HG03045 (cell line): ENCODE measurements at regions not wholly inside any gene's neighbourhood (a gene's known extent, or its start where the extent isn't known, plus 50 kb on each side); places are given as distances from the start of the nearest gene placed in this dataset.
"Not testable (repeated sequence)": the region's sequence is repeated elsewhere in the genome, so short reads cannot be mapped to it uniquely, and the experiment has no call there.

Experiments
- ATAC-seq: cut with Tn5 transposase; IDR thresholded peaks from one replicate; pipeline ENCODE4 v1.9.1; 2021; ENCODE audit warnings: mild to moderate bottlenecking, moderate library complexity; ENCODE audit not compliant: unreplicated experiment

DNA sequence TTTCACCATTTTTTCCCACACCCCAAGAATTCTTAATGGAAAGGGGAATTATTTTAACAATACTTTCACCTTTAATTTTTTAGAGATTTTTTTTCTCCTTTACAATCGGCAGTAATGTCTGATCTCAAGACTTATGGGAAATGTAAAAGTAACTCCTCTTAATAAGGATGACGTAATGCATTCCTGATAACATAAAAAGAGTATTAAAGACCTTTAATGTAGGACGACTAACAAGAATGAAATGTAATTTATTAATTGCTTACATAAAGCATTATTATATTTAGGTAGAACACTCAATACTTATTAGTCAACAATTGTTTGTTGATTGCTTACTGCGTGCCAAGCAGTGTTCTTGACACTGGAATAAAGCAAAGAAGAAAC, 416.8 kb upstream of the NAALADL2 start:
- ATAC-seq = no peak

DNA sequence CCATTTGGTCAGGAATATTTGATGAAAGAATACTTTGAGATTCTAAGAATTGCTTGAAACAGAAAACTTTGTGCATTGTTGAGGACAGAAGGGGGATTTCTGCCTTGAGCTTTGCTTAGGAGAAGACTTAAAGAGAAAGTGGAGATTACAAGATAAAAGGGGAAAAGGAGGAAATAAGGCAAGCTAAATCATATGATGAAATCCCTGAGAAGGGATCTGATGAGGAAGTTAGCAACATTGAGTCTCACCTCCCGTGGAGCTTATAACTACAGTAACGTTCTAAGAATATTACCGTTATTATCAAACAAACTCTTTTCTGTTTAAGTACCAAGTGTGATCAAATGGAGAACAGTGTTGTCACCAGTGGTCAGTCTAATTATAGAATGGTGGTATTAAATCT, 414.7 kb upstream of the NAALADL2 start:
- ATAC-seq = no peak

DNA sequence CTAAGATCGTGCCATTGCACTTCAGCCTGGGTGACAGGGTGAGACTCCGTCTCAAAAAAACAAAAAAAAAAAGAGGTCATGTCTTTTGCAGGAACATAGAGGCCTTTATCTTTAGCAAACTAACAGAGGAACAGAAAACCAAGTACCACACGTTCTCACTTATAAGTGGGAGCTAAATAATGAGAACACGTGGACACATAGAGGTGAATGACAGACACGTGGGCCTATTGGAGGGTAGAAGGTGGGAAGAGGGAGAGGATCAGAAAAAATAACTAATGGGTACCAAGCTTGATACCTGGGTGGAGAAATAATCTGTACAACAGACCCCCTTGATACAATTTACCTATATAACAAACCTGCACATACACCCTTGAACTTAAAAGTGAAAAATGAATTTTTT, 401.4 kb upstream of the NAALADL2 start:
- no peak for ATAC-seq

GRCh38 chr3:174460831-174461230, 398.3 kb upstream of the NAALADL2 start:
- no peak for ATAC-seq

DNA sequence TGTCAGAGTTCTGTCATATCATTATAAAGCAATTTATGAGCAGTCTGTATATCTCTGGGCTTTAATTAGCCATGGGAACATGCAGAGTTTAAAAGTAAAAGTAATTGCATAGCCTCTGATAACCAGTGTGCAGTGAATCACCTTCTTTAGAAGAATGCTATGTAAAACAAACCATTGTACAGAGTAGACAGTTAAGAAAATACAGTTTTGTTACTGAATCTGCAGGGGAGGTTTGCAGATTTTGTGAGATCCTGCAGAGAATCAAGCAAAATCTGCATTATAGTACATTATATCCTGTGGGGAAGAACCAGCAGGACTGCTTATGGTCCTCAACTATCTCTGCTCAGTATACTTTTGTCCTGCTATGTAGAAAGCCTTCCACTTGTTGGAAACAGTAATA, 396.2 kb upstream of the NAALADL2 start:
- ATAC-seq = no peak

GRCh38 chr3:174465177-174465576, 394.0 kb upstream of the NAALADL2 start:
- no peak for ATAC-seq

DNA sequence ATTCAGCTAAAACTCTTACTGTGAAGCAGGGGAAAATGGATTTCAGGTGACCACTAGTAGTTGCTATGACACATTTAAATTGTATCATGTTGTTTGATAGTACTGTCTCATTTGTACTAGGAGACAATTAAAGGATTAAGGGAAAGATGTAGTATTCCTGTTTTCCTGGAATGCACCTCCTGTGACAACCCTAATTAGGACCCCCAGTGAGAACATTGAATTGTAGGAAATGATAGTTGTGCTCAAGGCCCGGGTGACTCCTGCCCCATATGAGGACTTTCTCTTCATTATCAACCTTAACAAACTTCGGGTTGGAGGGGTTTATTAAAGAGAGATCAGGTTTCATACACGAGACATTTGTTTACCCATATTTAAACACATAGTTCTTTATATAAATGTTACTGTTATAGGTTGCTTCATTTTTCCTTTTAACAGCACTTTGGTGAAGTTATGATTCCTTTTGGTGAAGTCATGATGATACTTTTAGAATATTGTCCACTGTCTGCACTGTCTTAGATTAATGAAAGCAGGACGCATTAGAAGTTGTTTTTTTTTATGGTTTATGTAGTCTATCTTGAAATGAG, 392.6 kb upstream of the NAALADL2 start:
- no peak for ATAC-seq

- no peak for ATAC-seq
Measured at GRCh38 chr3:174477491-174477890, 381.6 kb upstream of the NAALADL2 start.

DNA sequence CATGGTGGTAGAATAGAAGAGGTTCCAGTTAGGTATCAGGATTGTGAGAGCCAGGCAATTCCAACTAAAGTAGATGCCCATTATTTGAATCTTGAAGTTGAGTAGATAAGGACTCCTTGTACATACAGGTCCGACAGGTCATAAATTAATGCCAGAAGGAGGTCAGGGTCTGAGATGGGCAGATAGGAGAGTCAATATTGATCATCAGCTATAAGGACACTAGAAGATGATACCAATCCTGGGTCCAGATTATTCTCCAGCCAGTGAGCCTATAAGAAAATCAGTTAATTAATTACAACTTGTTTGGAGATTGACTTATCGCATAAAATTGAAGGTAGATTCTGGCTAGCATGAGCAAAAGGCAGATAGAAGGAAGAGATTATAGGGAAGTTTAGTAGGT, 378.4 kb upstream of the NAALADL2 start:
- ATAC-seq = no peak

DNA sequence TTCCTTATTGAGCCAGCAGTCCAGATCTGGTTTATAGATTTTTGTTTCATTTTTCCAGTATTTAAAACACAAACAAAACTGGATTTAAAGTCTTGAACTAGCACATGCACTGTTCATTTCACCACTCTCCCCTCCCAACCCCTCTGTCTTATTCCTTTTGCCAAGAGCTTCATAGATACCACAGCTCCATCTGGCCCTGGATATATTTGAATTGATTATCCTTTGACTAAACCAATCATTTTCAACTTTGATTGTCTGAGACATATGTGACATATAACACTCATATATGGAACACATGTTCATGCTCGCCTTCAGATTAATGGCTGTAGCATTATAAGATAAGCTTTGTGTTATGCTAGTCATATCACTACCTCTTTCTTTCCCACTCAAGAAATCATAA, 376.6 kb upstream of the NAALADL2 start:
- no peak for ATAC-seq

DNA sequence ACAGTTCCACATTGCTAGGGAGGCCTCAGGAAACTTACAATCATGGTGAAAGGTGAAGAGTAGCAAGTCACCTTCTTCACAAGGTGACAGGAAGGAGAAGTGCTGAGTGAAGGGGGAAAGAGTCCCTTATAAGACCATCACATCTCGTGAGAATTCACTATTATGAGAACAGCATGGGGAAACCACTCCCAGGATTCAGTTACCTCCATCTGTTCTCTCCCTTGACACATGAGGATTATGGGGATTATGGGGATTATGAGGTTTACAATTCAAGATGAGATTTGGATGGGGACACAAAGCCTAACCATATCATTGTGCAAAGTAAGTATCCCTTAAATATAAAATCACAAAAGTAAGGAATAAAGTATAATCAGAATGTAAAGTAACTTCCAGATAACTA, 375.9 kb upstream of the NAALADL2 start:
- ATAC-seq = no peak

DNA sequence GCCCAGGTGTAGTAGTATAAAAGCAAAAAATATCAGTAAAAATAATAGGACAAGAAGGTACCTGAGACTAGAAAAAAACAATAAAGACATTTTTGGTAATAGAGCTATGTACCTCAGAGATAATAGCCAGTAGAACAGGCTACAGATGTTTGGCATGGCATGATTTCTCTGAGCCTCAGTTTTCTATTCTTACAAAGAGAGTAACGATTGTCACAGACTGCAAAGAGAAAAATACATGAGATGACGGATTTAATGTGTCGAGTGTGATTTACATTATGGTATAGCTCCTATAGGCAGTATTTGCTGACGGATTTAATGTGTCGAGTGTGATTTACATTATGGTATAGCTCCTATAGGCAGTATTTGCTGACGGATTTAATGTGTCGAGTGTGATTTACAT, 375.3 kb upstream of the NAALADL2 start:
- not testable (repeated sequence) for ATAC-seq

DNA sequence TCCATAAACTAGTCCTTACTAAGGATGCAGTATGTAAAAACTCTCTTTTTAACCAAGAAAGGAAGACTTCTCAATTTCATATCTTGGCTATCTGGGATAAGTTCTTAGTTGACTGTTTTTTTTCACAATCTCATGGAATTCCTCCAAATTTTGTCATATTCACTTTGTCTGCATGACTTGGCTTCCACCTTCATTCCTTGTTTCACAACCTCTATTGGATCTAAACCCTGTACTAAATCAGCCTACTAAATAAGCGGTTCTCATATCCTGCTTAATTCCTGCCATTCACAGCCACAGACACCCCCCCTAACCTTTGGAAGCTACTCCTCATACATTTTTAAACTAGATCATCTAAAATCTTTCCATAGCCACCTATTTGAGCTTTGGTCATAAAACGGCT, 370.6 kb upstream of the NAALADL2 start:
- no peak for ATAC-seq

- ATAC-seq = no peak
Measured at GRCh38 chr3:174495311-174495710, 363.8 kb upstream of the NAALADL2 start.

GRCh38 chr3:174495928-174496327, 363.2 kb upstream of the NAALADL2 start:
- ATAC-seq = no peak

GRCh38 chr3:174498638-174499037, 360.5 kb upstream of the NAALADL2 start:
- no peak for ATAC-seq

DNA sequence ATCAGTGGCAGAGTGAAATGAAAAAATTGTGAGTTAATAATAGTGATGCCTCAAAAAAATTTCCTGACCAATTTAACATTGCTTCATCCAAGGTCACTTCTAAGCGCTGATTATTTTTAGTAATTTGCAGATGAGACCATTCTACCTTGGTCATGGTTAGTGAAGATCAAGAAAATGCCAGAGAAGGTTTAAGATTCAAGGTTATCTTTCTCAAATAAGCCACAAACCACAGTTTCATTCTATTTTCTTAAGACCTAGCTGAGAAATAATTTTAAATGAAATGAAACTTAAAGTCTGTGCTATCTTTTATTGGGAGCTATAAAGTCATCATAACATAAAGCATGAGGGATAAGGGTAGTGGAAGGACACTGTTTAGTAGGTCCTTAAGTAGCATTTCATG, 353.9 kb upstream of the NAALADL2 start:
- ATAC-seq = no peak

DNA sequence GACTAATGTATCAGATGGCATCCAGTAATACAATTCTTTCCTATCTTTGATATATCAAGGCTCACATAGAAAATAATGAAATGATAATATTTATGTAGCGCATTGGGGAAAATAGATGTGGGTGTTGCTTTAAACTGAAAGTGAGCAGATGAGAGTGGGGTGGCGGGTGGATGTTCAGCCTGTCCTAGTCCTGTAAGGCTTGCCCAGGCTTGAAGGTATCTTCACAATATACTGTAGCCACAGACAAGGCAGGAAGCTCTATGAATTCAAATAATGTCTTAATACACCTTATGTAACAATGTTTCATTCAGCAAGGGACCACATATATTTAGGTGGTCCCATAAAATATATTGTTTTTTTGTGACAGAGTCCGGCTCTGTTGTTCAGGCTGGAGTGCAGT, 334.9 kb upstream of the NAALADL2 start:
- no peak for ATAC-seq

DNA sequence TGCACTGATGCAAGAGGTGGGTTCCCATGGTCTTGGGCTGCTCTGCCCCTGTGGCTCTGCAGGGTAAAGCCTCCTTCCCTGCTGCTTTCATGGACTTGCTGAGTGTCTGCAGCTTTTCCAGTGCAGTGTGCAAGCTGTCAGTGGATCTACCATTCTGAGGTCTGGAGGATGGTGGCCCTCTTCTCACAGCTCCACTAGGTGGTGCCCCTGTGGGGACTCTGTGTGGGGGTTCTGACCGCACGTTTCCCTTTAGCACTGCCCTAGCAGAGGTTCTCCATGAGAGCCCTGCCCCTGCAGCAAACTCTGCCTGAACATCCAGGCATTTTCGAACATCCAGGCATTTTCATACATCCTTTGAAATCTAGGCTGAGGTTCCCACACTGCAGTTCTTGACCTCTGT, 329.8 kb upstream of the NAALADL2 start:
- ATAC-seq = no peak

DNA sequence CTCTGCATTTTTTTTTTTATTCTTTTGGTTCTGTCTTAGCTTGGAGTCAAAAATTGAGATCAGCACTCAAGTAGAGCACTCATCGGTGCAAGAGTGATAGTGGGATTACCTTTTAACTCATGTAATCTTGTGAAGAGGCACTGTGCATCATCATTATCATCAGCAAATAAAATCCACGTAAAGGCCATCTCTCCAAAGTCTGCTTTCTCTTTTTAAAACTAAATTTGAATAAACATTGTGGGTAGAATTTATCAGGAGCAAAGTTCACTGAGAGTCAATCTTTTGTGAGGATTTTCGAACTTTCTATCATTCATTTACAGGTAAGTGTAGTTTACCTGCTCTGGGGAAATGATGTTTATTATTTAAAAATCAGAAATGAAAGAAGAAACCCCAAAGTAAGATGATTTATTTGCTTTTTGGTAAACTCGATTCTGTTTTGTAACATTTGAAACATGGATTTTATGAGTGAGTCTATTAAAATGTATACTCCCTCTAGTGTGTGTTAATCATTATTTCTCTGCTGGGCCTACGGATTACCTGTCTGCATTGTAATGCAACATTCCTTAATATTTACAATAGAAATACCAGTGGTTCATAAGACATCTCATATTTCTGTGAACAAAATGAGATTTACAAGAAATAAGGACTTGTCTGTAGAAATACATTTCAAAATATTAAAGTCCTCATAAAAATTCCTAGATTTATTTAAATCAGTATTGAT, 327.7 kb upstream of the NAALADL2 start:
- ATAC-seq = no peak

DNA sequence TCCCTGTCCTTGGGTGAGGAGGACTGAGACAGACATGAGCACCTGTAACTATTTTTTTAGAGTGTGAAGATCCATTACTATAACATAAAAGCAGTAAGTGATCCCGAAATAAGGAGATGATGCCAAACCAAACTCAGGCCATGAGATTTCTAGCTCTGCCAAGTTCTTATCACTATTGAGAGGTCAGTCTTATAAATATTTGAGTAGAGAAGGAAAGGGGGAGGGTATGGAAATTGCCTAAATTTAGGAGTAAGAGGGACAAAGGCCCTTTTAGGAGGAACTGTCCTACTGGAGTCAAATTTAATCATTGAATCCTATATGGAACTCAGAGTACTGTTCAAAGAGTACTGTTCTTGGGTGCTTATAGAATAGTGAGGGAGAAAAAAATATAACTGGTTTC, 326.9 kb upstream of the NAALADL2 start:
- no peak for ATAC-seq

- no peak for ATAC-seq
Measured at GRCh38 chr3:174532776-174533175, 326.4 kb upstream of the NAALADL2 start.

GRCh38 chr3:174533286-174533685, 325.8 kb upstream of the NAALADL2 start:
- ATAC-seq = no peak
